ENCODE measurements at regions not wholly inside any gene's neighbourhood (a gene's known extent, or its start where the extent isn't known, plus 50 kb on each side); places are given as distances from the start of the nearest gene placed in this dataset.

DNA sequence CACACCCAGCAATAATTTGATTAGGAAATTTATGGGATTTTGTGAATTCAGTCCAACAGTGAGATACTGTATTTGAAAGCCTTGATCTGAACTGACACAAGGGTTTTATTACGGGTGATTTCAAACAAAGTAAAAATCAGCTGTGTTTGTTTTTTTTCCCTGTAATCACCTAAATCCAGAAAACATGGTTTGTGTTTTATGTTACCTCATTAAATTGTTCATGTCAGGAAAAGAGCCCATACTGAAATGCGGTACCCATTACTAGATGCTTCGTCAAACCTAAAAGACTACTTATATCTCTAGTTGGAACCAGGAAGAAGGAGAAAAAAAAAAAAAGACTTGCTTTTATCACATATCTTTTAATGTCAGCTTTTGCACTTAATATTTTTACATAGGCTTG lies 811.9 kb upstream of the RGS18 start (continued):
- TF ChIP-seq, protein P1, sequence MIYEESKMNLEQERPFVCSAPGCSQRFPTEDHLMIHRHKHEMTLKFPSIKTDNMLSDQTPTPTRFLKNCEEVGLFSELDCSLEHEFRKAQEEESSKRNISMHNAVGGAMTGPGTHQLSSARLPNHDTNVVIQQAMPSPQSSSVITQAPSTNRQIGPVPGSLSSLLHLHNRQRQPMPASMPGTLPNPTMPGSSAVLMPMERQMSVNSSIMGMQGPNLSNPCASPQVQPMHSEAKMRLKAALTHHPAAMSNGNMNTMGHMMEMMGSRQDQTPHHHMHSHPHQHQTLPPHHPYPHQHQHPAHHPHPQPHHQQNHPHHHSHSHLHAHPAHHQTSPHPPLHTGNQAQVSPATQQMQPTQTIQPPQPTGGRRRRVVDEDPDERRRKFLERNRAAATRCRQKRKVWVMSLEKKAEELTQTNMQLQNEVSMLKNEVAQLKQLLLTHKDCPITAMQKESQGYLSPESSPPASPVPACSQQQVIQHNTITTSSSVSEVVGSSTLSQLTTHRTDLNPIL (CRISPR knock-in tag; IDR thresholded peaks at IDR 0.05; ENCODE audit: low read depth), result no peak
- TF ChIP-seq ESRRG (CRISPR knock-in tag; IDR thresholded peaks at IDR 0.05), result no peak

DNA sequence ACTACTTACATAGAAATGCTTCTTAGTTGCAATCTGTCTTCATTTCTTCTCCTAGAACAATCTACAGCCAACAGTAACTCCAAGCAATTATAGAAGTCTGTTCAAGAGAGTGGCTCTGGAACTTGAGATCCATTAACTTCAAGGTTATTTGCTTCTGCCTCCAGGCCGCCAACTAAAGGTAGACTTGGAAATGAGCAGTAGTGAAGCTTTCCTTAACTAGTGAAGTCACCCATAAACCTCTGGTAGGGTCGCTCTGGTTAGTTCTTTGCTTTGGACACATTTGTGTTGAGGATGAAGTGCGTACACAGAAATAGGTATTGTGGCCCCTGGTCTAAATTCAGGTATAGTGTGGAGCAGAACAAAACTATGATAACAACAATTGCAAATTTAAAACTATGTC lies 809.9 kb upstream of the RGS18 start:
- TF ChIP-seq, protein P2, sequence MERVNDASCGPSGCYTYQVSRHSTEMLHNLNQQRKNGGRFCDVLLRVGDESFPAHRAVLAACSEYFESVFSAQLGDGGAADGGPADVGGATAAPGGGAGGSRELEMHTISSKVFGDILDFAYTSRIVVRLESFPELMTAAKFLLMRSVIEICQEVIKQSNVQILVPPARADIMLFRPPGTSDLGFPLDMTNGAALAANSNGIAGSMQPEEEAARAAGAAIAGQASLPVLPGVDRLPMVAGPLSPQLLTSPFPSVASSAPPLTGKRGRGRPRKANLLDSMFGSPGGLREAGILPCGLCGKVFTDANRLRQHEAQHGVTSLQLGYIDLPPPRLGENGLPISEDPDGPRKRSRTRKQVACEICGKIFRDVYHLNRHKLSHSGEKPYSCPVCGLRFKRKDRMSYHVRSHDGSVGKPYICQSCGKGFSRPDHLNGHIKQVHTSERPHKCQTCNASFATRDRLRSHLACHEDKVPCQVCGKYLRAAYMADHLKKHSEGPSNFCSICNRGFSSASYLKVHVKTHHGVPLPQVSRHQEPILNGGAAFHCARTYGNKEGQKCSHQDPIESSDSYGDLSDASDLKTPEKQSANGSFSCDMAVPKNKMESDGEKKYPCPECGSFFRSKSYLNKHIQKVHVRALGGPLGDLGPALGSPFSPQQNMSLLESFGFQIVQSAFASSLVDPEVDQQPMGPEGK (CRISPR knock-in tag; IDR thresholded peaks at IDR 0.05; ENCODE audit: borderline replicate concordance), result no peak
- TF ChIP-seq ZC3H10 (CRISPR knock-in tag; IDR thresholded peaks at IDR 0.05) (no peak), OSR1 (CRISPR knock-in tag; IDR thresholded peaks at IDR 0.05) (no peak), PPARA (CRISPR knock-in tag; IDR thresholded peaks at IDR 0.05; ENCODE audit: borderline replicate concordance) (no peak), ZFP30 (CRISPR knock-in tag; IDR thresholded peaks at IDR 0.05) (no peak), ZNF565 (CRISPR knock-in tag; conservative IDR thresholded peaks at IDR 0.05; ENCODE audit: low read depth) (no peak), CSDC2 (CRISPR knock-in tag; IDR thresholded peaks at IDR 0.05) (no peak), SNAI2 (CRISPR knock-in tag; IDR thresholded peaks at IDR 0.05) (no peak), ZNF8 (CRISPR knock-in tag; IDR thresholded peaks at IDR 0.05) (no peak), ESRRG (CRISPR knock-in tag; IDR thresholded peaks at IDR 0.05) (no peak), GLIS3 (CRISPR knock-in tag; IDR thresholded peaks at IDR 0.05) (no peak)
- TF ChIP-seq, protein P3, sequence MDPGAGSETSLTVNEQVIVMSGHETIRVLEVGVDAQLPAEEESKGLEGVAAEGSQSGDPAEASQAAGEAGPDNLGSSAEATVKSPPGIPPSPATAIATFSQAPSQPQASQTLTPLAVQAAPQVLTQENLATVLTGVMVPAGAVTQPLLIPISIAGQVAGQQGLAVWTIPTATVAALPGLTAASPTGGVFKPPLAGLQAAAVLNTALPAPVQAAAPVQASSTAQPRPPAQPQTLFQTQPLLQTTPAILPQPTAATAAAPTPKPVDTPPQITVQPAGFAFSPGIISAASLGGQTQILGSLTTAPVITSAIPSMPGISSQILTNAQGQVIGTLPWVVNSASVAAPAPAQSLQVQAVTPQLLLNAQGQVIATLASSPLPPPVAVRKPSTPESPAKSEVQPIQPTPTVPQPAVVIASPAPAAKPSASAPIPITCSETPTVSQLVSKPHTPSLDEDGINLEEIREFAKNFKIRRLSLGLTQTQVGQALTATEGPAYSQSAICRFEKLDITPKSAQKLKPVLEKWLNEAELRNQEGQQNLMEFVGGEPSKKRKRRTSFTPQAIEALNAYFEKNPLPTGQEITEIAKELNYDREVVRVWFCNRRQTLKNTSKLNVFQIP (CRISPR knock-in tag; IDR thresholded peaks at IDR 0.05; ENCODE audit: borderline replicate concordance, low read depth), result no peak
- TF ChIP-seq, protein P1 (CRISPR knock-in tag; IDR thresholded peaks at IDR 0.05; ENCODE audit: low read depth), result no peak
- TF ChIP-seq, protein P4, sequence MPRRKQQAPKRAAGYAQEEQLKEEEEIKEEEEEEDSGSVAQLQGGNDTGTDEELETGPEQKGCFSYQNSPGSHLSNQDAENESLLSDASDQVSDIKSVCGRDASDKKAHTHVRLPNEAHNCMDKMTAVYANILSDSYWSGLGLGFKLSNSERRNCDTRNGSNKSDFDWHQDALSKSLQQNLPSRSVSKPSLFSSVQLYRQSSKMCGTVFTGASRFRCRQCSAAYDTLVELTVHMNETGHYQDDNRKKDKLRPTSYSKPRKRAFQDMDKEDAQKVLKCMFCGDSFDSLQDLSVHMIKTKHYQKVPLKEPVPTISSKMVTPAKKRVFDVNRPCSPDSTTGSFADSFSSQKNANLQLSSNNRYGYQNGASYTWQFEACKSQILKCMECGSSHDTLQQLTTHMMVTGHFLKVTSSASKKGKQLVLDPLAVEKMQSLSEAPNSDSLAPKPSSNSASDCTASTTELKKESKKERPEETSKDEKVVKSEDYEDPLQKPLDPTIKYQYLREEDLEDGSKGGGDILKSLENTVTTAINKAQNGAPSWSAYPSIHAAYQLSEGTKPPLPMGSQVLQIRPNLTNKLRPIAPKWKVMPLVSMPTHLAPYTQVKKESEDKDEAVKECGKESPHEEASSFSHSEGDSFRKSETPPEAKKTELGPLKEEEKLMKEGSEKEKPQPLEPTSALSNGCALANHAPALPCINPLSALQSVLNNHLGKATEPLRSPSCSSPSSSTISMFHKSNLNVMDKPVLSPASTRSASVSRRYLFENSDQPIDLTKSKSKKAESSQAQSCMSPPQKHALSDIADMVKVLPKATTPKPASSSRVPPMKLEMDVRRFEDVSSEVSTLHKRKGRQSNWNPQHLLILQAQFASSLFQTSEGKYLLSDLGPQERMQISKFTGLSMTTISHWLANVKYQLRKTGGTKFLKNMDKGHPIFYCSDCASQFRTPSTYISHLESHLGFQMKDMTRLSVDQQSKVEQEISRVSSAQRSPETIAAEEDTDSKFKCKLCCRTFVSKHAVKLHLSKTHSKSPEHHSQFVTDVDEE (CRISPR knock-in tag; IDR thresholded peaks at IDR 0.05), result no peak
- no peak for ATAC-seq

DNA sequence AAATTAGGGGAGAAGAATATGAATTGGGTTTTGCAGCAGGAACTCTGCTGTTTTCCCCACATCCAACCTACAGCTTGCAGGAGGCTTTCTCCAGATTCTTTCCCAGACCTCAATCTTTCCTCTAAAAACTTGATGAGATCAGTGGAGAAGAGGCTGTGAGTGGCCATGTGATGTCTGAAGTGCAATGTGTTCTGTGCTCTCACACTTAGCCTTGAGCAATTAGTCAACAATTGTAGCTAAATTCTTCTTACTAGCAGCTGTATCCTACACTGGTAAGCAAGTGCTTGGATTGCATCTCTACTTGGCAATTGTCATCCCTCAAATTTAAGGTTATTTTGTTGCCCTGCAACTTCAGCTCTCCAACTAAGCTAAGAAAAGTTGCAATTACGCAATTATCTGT lies 807.3 kb upstream of the RGS18 start:
- no peak for ATAC-seq
- no peak for TF ChIP-seq GLIS3 (CRISPR knock-in tag; IDR thresholded peaks at IDR 0.05)
- TF ChIP-seq BACH2 (CRISPR knock-in tag; IDR thresholded peaks at IDR 0.05; ENCODE audit: borderline replicate concordance), result no peak
- TF ChIP-seq ZFP3 (CRISPR knock-in tag; IDR thresholded peaks at IDR 0.05), result no peak
- no peak for TF ChIP-seq CSDC2 (CRISPR knock-in tag; IDR thresholded peaks at IDR 0.05)
- TF ChIP-seq ZC3H10 (CRISPR knock-in tag; IDR thresholded peaks at IDR 0.05), result no peak
- TF ChIP-seq ESRRG (CRISPR knock-in tag; IDR thresholded peaks at IDR 0.05), result no peak
- no peak for TF ChIP-seq ZFP30 (CRISPR knock-in tag; IDR thresholded peaks at IDR 0.05)
- TF ChIP-seq ARNTL (CRISPR knock-in tag; IDR thresholded peaks at IDR 0.05; ENCODE audit: borderline replicate concordance, low read depth), result no peak
- no peak for TF ChIP-seq ZNF565 (CRISPR knock-in tag; conservative IDR thresholded peaks at IDR 0.05; ENCODE audit: low read depth)
- TF ChIP-seq, protein P5, sequence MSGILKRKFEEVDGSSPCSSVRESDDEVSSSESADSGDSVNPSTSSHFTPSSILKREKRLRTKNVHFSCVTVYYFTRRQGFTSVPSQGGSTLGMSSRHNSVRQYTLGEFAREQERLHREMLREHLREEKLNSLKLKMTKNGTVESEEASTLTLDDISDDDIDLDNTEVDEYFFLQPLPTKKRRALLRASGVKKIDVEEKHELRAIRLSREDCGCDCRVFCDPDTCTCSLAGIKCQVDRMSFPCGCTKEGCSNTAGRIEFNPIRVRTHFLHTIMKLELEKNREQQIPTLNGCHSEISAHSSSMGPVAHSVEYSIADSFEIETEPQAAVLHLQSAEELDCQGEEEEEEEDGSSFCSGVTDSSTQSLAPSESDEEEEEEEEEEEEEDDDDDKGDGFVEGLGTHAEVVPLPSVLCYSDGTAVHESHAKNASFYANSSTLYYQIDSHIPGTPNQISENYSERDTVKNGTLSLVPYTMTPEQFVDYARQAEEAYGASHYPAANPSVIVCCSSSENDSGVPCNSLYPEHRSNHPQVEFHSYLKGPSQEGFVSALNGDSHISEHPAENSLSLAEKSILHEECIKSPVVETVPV (CRISPR knock-in tag; IDR thresholded peaks at IDR 0.05), result no peak
- TF ChIP-seq, protein P3 (CRISPR knock-in tag; IDR thresholded peaks at IDR 0.05; ENCODE audit: borderline replicate concordance, low read depth), result no peak

Measured in SK-N-SH treated with all-trans-retinoic acid at 6 μM for 48 hours (cell line).